ENCODE measurements at regions not wholly inside any gene's neighbourhood (a gene's known extent, or its start where the extent isn't known, plus 50 kb on each side); places are given as distances from the start of the nearest gene placed in this dataset.

DNA sequence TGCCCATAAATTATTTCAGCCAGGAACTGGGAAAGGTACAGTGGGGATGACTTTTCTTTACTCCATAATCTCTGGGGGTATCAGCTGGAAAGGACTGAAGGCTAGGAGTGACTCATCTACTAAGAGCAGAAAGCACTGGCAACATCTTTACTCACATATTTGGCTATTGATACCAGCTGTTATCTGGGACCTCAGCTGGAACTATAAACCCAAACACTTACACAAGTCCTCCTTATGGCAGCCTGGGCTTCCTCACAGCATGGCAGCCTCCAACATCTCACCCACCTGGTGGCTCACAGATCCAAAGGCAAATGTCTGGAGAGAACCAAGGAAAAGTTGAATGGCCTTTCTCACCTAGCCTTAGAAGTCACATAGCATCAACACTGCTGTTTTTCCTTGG lies 379.0 kb upstream of the RND3 start:
- no peaks in the 10 kb centered on the region for H3K9me3 ChIP-seq
- no peak for ATAC-seq
- no peak for DNase-seq
- intact Hi-C loops (cut with DNase I), result no loop called here
- no peak overlapping the region for H3K4me3 ChIP-seq
- TF ChIP-seq, protein P1, sequence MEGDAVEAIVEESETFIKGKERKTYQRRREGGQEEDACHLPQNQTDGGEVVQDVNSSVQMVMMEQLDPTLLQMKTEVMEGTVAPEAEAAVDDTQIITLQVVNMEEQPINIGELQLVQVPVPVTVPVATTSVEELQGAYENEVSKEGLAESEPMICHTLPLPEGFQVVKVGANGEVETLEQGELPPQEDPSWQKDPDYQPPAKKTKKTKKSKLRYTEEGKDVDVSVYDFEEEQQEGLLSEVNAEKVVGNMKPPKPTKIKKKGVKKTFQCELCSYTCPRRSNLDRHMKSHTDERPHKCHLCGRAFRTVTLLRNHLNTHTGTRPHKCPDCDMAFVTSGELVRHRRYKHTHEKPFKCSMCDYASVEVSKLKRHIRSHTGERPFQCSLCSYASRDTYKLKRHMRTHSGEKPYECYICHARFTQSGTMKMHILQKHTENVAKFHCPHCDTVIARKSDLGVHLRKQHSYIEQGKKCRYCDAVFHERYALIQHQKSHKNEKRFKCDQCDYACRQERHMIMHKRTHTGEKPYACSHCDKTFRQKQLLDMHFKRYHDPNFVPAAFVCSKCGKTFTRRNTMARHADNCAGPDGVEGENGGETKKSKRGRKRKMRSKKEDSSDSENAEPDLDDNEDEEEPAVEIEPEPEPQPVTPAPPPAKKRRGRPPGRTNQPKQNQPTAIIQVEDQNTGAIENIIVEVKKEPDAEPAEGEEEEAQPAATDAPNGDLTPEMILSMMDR (IDR thresholded peaks at IDR 0.05), result no peak
- H3K36me3 ChIP-seq, result no peaks in the 10 kb centered on the region
- no peak overlapping the region for H3K27ac ChIP-seq
- H3K27me3 ChIP-seq (ENCODE audit: low read depth), result no peaks in the 10 kb centered on the region
- H3K4me1 ChIP-seq, result no peaks in the 10 kb centered on the region

DNA sequence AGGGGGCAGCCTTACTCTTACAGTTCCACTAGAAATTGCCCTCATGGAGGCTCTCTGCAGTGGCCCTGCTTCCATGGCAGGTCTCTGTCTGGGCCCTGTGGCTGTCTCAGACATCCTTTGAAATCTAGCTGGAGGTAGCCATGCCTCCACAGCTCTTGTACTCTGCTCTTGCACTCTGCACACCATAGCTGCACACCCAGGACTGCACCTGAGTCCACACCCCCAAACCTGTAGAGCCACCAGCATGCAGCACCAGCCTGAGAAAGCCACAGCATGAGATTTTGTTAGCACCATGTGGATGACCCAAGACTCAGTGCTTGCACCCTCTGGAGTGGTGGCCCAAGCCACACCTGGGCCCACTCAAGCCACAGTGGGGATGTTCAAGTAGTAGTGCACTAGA lies 376.2 kb upstream of the RND3 start:
- TF ChIP-seq, protein P1 (IDR thresholded peaks at IDR 0.05), result no peak
- intact Hi-C loops (cut with DNase I), result no loop called here
- Histone ChIP-seq H3K36me3 (no peaks in the 10 kb centered on the region), H3K27ac (no peak overlapping the region), H3K4me3 (no peak overlapping the region), H3K4me1 (no peaks in the 10 kb centered on the region), H3K27me3 (ENCODE audit: low read depth) (no peaks in the 10 kb centered on the region), H3K9me3 (no peaks in the 10 kb centered on the region)
- ATAC-seq, result no peak
- no peak for DNase-seq

DNA sequence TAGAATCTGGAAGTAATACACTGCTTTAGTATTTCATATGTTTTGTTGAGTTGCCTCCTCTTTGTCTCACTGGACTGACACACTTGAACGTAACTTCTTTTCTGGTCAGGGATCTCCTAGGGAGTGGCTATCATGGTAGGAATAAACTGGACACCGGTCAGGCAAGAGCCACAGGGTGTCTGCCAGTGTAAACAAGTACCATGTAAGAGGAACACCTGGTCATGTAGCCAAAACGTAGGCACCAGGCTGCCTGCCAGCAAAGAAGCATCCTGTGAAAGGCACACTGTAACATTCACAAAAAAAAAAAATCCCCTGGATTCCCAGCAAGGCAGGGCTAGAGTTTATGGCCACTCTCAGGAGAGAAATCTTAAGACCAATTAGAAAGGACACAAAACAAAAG lies 372.8 kb upstream of the RND3 start:
- Histone ChIP-seq H3K27ac (no peak overlapping the region), H3K4me3 (no peak overlapping the region), H3K9me3 (no peaks in the 10 kb centered on the region), H3K4me1 (no peaks in the 10 kb centered on the region), H3K36me3 (no peaks in the 10 kb centered on the region), H3K27me3 (ENCODE audit: low read depth) (no peaks in the 10 kb centered on the region)
- DNase-seq (no peak), ATAC-seq (no peak)
- intact Hi-C loops (cut with DNase I), result no loop called here
- TF ChIP-seq, protein P1 (IDR thresholded peaks at IDR 0.05), result no peak

GRCh38 chr2:150859877-150860276 lies 372.4 kb upstream of the RND3 start:
- H3K9me3 ChIP-seq, result no peaks in the 10 kb centered on the region
- no peaks in the 10 kb centered on the region for H3K36me3 ChIP-seq
- TF ChIP-seq, protein P1 (IDR thresholded peaks at IDR 0.05), result no peak
- H3K27ac ChIP-seq, result no peak overlapping the region
- intact Hi-C loops (cut with DNase I), result no loop called here
- DNase-seq (no peak), ATAC-seq (no peak)
- no peaks in the 10 kb centered on the region for H3K4me1 ChIP-seq
- H3K27me3 ChIP-seq (ENCODE audit: low read depth), result no peaks in the 10 kb centered on the region
- H3K4me3 ChIP-seq, result no peak overlapping the region

- Histone ChIP-seq H3K27ac (no peak overlapping the region), H3K4me1 (no peaks in the 10 kb centered on the region), H3K9me3 (no peaks in the 10 kb centered on the region), H3K4me3 (no peak overlapping the region), H3K36me3 (no peaks in the 10 kb centered on the region), H3K27me3 (ENCODE audit: low read depth) (no peaks in the 10 kb centered on the region)
- intact Hi-C loops (cut with DNase I), result no loop called here
- ATAC-seq (no peak), DNase-seq (no peak)
- TF ChIP-seq, protein P1 (IDR thresholded peaks at IDR 0.05), result no peak
Measured at GRCh38 chr2:150859162-150859561, 371.7 kb upstream of the RND3 start.

DNA sequence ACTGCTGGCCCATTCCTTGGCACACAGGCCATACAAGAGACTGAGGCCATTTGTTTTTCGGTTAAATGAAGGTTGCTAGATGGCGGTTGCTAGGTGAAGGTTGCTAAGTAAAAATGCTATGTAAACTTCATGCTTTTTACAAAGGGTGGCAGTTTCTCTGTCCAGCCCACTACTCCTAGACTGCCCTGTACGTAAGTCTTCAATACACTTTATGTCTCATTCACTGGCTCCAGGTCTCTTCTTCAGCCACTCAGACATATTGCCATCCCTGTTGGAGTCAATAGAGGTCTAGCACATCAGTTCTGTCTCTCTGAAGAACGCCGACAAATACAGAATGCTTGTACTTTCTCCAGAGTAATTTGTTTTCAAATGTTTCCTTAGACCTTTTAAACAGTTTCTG lies 370.9 kb upstream of the RND3 start:
- ATAC-seq, result no peak
- no peak overlapping the region for H3K27ac ChIP-seq
- intact Hi-C loops (cut with DNase I), result no loop called here
- TF ChIP-seq, protein P1 (IDR thresholded peaks at IDR 0.05), result no peak
- H3K9me3 ChIP-seq, result no peaks in the 10 kb centered on the region
- H3K4me1 ChIP-seq, result no peaks in the 10 kb centered on the region
- DNase-seq, result no peak
- no peaks in the 10 kb centered on the region for H3K27me3 ChIP-seq (ENCODE audit: low read depth)
- no peaks in the 10 kb centered on the region for H3K36me3 ChIP-seq
- H3K4me3 ChIP-seq, result no peak overlapping the region

Measured in lower lobe of right lung (tissue), 2 donors.